ENCODE measurements at regions not wholly inside any gene's neighbourhood (a gene's known extent, or its start where the extent isn't known, plus 50 kb on each side); places are given as distances from the start of the nearest gene placed in this dataset.
"Not testable (repeated sequence)": the region's sequence is repeated elsewhere in the genome, so short reads cannot be mapped to it uniquely, and the experiment has no call there.

GRCh38 chr4:130632731-130633604 lies 1537.0 kb downstream of the C4orf33 start:
- no peak for DNase-seq (ENCODE audit: low read depth)

DNA sequence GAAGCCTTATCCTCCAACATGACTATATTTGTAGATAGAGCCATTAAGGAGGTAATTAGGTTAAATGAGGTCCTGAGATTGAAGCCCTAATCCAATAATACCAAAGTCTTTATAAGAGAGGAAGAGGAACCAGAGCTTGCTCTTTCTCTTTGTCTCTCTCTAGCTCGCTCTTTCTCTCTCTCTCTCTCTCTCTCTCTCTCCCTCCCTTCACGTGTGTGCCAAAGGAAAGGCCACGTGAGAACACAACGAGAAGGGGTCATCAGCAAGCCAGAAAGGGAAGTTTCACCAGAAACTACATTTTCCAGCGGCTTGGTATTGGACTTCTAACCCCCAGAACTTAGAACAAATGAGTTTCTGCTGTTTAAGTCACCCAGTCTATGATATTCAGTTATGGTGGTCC lies 1540.5 kb downstream of the C4orf33 start:
- DNase-seq (ENCODE audit: low read depth): no peak

DNA sequence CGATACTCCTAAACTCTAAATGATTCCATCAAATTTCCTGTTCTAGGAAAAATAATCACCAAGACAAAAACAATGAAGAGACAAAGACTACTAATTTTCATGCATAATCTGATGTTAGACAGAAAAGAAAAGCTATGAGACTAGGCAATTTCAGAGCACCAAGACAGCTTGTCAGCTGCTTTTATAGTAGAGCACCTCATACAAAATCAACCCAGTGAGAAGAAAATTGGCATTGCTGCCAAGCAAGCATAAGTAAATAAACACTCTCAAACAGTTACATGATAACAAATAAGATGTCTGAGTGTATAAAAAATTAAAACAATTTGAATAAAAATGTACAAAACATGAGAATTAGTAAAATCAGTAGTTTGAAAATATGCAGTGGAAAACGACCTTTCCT lies 1544.6 kb downstream of the C4orf33 start:
- DNase-seq (ENCODE audit: low read depth): no peak

- no peak for DNase-seq (ENCODE audit: low read depth)
These were observed 1550.9 kb downstream of the C4orf33 start for GRCh38 chr4:130646886-130647285.

- no peak for DNase-seq (ENCODE audit: low read depth)
These were observed 1552.6 kb downstream of the C4orf33 start for GRCh38 chr4:130648570-130648969.

DNA sequence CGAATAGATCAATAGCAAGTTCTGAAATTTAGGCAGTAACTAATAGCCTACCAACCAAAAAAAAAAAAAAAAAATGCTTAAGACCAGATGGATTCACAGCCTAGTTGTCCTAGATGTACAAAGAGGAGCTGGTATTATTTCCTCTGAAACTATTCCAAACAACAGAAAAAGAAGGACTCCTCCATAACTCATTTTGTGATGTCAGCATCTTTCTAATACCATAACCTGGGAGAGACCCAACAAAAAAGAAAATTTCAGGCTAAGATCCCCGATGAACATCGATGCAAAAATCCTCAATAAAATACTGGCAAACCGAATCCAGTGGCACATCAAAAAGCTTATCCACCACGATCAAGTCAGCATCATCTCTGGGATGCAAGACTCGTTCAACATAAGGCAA lies 1557.9 kb downstream of the C4orf33 start:
- DNase-seq (ENCODE audit: low read depth): no peak

- DNase-seq (ENCODE audit: low read depth): no peak
These were observed 1563.4 kb downstream of the C4orf33 start for GRCh38 chr4:130659320-130659719.

GRCh38 chr4:130668859-130669258 lies 1572.9 kb downstream of the C4orf33 start:
- no peak for DNase-seq (ENCODE audit: low read depth)

DNA sequence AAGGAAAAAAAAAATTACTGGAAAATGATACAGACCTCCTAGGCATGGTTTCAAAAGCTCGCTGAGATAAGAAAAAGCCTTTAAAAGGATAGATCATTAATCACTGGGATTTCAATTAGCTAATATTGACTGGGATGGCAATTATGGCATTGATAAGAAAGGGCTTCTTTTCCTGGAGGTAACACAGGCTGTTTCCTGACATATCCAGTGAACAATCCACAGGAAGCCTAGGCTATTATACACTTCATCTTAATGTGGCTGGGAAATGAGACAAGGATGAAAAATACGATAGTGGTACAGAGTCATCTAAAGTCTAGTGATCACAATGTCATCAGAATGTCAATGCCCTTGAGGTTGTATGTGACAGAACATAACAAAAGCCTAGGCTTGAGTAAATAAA lies 1579.3 kb downstream of the C4orf33 start:
- DNase-seq (ENCODE audit: low read depth): no peak

DNA sequence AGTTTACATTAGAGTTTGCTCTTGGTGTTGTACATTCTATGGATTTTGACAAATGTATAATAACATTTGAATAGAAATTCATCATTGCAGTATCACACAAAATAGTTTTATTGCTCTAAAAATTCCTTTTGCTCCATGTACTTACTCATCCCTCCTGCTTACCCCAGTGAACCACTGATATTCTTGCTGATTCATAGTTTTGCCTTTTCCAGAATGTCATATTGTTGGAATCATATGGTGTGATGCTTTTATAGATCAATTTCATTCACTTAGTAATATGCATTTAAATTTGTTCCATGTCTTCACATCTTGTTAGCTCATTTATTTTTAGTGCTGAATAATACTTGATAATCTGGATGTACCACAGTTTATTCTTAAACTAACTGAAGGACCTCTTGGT lies 1593.2 kb downstream of the C4orf33 start:
- no peak for DNase-seq (ENCODE audit: low read depth)

- no peak for DNase-seq (ENCODE audit: low read depth)
These were observed 1602.3 kb downstream of the C4orf33 start for GRCh38 chr4:130698251-130698650.

- DNase-seq (ENCODE audit: low read depth): no peak
These were observed 1603.1 kb downstream of the C4orf33 start for GRCh38 chr4:130699004-130699403.

DNA sequence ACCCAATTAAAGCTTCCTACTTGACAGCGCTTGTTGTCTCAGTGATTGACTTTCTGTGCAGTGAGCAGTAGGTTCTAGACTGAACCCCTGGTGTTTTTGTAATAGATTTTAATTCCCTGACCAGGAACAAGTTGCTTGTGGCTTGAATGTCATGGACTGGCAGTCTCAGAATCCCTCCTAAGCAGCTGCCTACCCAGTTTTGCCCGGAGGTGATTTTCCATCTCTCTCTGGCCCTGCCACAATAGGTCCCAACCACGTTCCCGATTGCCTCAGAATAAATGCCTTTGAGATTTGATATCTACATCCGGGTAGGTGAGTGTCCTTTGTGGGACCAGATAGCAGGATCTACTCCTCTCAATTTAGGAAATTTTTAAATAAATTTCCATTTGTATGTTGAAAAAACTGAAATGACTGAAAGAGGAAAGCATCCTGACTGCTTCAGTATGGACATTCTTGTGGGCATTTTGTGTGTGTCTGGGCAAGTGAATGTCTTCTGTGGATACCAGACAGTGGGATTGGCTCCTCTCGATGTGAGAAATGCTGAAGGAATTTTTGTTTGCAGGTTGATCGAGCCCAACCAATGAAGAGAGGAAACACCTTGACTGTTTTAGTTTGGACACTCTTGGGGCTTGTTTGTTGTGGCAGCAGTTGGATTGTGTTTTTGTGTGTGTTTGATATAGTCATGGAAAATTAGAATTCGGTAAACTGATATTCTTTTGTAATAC lies 1607.4 kb downstream of the C4orf33 start:
- DNase-seq (ENCODE audit: low read depth): no peak

DNA sequence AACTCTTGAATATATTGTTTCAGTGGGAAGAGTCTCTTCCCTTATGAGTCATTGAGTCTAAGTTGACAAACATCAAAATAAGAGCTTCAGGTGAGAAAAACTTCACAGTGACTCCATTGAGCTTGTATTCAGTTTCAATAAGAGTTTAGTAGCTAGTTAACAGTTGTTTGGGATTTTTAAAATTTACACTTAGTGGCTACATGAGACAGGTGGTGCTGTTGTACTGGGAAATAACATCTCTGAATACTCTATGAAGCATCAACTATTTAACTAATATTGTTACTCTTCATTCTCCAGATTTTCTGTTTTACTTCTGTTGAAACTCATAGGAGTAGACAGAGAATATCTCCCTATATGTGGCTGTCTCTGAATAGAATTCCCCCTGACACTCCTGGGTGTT lies 1609.1 kb downstream of the C4orf33 start:
- no peak for DNase-seq (ENCODE audit: low read depth)

- DNase-seq (ENCODE audit: low read depth): no peak
These were observed 1616.1 kb downstream of the C4orf33 start for GRCh38 chr4:130712038-130712437.

- no peak for DNase-seq (ENCODE audit: low read depth)
These were observed 1618.1 kb downstream of the C4orf33 start for GRCh38 chr4:130714006-130714405.

GRCh38 chr4:130722361-130722760 lies 1626.4 kb downstream of the C4orf33 start:
- DNase-seq (ENCODE audit: low read depth): no peak

GRCh38 chr4:130736436-130737185 lies 1640.7 kb downstream of the C4orf33 start:
- no peak for DNase-seq (ENCODE audit: low read depth)

- no peak for DNase-seq (ENCODE audit: low read depth)
These were observed 1642.3 kb downstream of the C4orf33 start for GRCh38 chr4:130738233-130738632.

- DNase-seq (ENCODE audit: low read depth): no peak
These were observed 1651.9 kb downstream of the C4orf33 start for GRCh38 chr4:130747842-130748241.

DNA sequence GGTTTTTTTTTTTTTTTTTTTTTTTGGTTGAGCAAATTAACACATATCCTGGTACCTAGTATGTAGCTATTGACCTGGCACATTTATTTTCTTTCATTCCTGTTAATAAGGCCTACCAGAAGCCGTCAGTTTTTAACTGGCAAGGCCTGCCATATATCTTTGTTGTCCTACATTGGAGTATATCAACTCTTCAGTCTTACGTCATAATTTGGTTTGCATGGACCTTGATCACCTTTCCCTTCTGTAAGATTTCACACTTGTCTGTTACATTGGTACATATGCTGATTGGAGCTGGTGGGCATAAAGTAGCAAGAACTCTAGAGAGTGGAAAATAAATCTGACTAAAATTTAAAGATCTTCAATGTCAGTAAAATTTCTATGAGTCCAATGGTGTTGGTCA lies 1658.0 kb downstream of the C4orf33 start:
- no peak for DNase-seq (ENCODE audit: low read depth)

- DNase-seq (ENCODE audit: low read depth): no peak
These were observed 1664.3 kb downstream of the C4orf33 start for GRCh38 chr4:130760246-130760645.

DNA sequence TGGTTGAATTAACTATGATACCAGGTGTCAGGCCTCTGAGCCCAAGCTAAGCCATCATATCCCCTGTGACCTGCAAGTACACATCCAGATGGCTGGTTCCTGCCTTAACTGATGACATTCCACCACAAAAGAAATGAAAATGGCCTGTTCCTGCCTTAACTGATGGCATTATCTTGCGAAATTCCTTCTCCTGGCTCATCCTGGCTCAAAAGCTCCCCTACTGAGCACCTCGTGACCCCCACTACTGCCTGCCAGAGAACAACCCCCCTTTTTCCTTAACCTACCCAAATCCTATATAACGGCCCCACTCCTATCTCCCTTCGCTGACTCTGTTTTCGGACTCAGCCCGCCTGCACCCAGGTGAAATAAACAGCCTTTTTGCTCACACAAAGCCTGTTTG lies 1671.4 kb downstream of the C4orf33 start:
- not testable (repeated sequence) for DNase-seq (ENCODE audit: low read depth)

All from activated T-helper 1 cell treated with Interleukin-2 at 50 U/mL for 16 hours (primary cell).